ENCODE measurements at regions not wholly inside any gene's neighbourhood (a gene's known extent, or its start where the extent isn't known, plus 50 kb on each side); places are given as distances from the start of the nearest gene placed in this dataset.

- no peak for TF ChIP-seq CTCF (IDR thresholded peaks at IDR 0.05 in 2 of 3, conservative IDR thresholded peaks at IDR 0.05 in 1 of 3; ENCODE audit: insufficient read depth in 2 of 3, low read depth in 1 of 3, low read length in 3 of 3)
- no peak for TF ChIP-seq NFYB (IDR thresholded peaks at IDR 0.05; ENCODE audit: extremely low read depth, insufficient read length)
- no peak for TF ChIP-seq KDM1A (IDR thresholded peaks at IDR 0.05)
- no peak for TF ChIP-seq EZH2 (IDR thresholded peaks at IDR 0.05; ENCODE audit: borderline replicate concordance, low read depth, low read length)
- no peak for TF ChIP-seq DIDO1 (tag; IDR thresholded peaks at IDR 0.05; ENCODE audit: low read depth)
- TF ChIP-seq ZNF282 (CRISPR knock-in tag; IDR thresholded peaks at IDR 0.05) = no peak
- no peak for TF ChIP-seq SIN3A (IDR thresholded peaks at IDR 0.05; ENCODE audit: borderline replicate concordance in 2 of 2, control insufficient read depth in 1 of 2, low read depth in 2 of 2, low read length in 2 of 2)
- TF ChIP-seq ZNF395 (CRISPR knock-in tag; IDR thresholded peaks at IDR 0.05) = no peak
- no peak for TF ChIP-seq GABPB1 (CRISPR knock-in tag; IDR thresholded peaks at IDR 0.05)
- no peak for TF ChIP-seq EP300 (IDR thresholded peaks at IDR 0.05; ENCODE audit: low read length)
- TF ChIP-seq ZNF830 (CRISPR knock-in tag; IDR thresholded peaks at IDR 0.05) = no peak
- no peak for TF ChIP-seq IRF9 (tag; IDR thresholded peaks at IDR 0.05)
These were observed 152.8 kb upstream of the DIPK2B start for GRCh38 chrX:45353456-45353855.
